Spinal cord (tissue), 9 donors: ENCODE measurements at regions not wholly inside any gene's neighbourhood (a gene's known extent, or its start where the extent isn't known, plus 50 kb on each side); places are given as distances from the start of the nearest gene placed in this dataset.
"Not testable (repeated sequence)": the region's sequence is repeated elsewhere in the genome, so short reads cannot be mapped to it uniquely, and the experiment has no call there.

ENCODE experiments used
- DNase-seq, 6 donors: peaks; one replicate each; pipeline versions ENCODE4 v3.0.0 to v3.0.0-alpha.2; 2013 to 2015; ENCODE audit warnings: low spot score in 6 of 6, low read depth in 4 of 6
- H3K27ac ChIP-seq: one replicate; pipeline ENCODE4 v1.5.1; 2013; ENCODE audit warnings: low read depth, low read length, control low read depth
- H3K27me3 ChIP-seq: one replicate; pipeline ENCODE4 v1.6.1; 2013; ENCODE audit warnings: low read length; ENCODE audit not compliant: control insufficient read depth, insufficient read depth
- H3K36me3 ChIP-seq: one replicate; pipeline ENCODE4 v1.6.1; 2013; ENCODE audit warnings: low read length; ENCODE audit not compliant: control insufficient read depth, insufficient read depth
- H3K4me1 ChIP-seq: one replicate; pipeline ENCODE4 v1.6.1; 2013; ENCODE audit warnings: low read length; ENCODE audit not compliant: control insufficient read depth, insufficient read depth
- H3K4me3 ChIP-seq: one replicate; pipeline ENCODE4 v1.5.1; 2013; ENCODE audit warnings: low read depth, low read length, control low read depth
- H3K9me3 ChIP-seq: one replicate; pipeline ENCODE4 v1.6.1; 2013; ENCODE audit warnings: low read length; ENCODE audit not compliant: control insufficient read depth, insufficient read depth
- WGBS: methylation state at CpG from one replicate; pipeline ENCODE4 v1.1.5; 2013; ENCODE audit warnings: missing lambda C conversion rate; ENCODE audit not compliant: insufficient coverage; 5-methylcytosine and 5-hydroxymethylcytosine counted together
- donor health status: healthy.

- H3K27ac ChIP-seq = no peak overlapping the region
- no peak overlapping the region for H3K4me3 ChIP-seq
- no peaks in the 10 kb centered on the region for H3K4me1 ChIP-seq
- H3K27me3 ChIP-seq = no peaks in the 10 kb centered on the region
- no peaks in the 10 kb centered on the region for H3K9me3 ChIP-seq
- H3K36me3 ChIP-seq = no peaks in the 10 kb centered on the region
- no CpG with 5 or more reads among the region's 1 CpG for WGBS
- no peak for DNase-seq
Observed at GRCh38 chr6:85344996-85345395, 104.9 kb upstream of the NT5E start.

GRCh38 chr6:85343428-85343827 is 106.5 kb upstream of the NT5E start:
- Histone ChIP-seq H3K27me3 (no peaks in the 10 kb centered on the region), H3K27ac (no peak overlapping the region), H3K4me3 (no peak overlapping the region), H3K4me1 (no peaks in the 10 kb centered on the region), H3K9me3 (no peaks in the 10 kb centered on the region), H3K36me3 (no peaks in the 10 kb centered on the region)
- no peak for DNase-seq
- no CpG with 5 or more reads among the region's 1 CpG for WGBS

DNA sequence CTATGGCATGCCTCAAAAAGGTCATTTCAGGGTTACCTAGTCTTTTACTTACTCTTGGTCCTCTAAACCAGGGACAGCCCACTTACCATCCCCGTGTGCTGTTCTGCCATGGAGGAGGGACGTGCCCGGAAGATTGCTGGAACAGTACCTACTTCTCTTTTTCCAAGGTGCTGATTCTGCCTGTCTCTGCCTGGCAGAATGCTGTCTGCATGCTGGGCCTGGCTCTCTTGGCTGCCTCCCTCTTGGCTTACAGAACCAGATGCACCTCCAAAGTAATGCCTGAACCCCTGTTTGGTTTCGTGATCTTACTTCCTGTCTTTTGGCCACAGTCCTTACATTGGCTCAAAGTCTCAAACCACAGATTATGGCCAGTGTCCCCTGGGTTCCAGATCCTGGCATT is 120.7 kb upstream of the NT5E start:
- Histone ChIP-seq H3K36me3 (no peaks in the 10 kb centered on the region), H3K4me3 (no peak overlapping the region), H3K4me1 (no peaks in the 10 kb centered on the region), H3K27me3 (no peaks in the 10 kb centered on the region), H3K9me3 (no peaks in the 10 kb centered on the region), H3K27ac (no peak overlapping the region)
- DNase-seq = no peak
- WGBS = 89% methylated on average over 4 of the region's 4 CpGs

DNA sequence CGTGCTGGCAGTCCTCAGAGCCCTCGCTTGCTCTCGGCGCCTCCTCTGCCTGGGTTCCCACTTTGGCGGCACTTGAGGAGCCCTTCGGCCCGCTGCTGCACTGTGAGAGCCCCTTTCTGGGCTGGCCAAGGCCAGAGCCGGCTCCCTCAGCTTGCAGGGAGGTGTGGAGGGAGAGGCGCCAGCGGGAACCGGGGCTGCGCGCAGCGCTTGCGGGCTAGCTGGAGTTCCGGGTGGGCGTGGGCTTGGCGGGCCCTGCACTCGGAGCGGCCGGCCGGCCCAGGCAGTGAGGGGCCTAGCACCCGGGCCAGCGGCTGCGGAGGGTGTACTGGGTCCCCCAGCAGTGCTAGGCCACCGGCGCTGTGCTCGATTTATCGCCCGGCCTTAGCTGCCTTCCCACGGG is 124.1 kb upstream of the NT5E start:
- DNase-seq, H3K4me3 ChIP-seq, H3K4me1 ChIP-seq, H3K9me3 ChIP-seq, H3K27me3 ChIP-seq, H3K27ac ChIP-seq, H3K36me3 ChIP-seq: not testable (repeated sequence)
- WGBS = 94% methylated on average over 31 of the region's 31 CpGs

DNA sequence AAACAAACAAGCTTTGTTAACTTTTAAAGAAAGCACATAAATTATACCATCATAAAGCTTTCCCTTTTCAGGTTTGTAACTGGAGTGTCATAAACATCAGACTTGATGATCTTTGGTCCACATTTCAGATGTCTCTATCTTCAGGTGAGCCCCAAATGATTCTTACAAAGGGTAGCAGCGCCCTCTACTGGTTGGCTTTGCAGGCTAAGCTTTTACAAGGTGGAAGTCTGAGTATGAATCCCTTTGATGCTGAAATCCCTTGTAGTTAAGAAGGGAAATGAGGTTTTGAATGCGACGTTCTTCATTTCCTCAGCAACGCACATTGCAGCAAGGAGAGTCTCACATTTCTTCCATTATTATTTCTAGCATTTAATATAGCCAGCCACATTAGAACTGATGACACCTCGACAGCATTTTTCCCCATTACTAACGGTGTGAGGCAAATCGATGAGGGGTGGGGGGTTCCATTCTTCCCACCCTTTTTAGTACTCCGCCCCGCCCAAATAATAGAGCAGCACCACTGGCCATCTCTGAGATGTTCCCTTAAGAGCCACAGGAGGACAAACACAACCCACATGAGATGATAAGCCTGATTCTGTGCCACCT is 126.3 kb upstream of the NT5E start:
- Histone ChIP-seq H3K27me3 (no peaks in the 10 kb centered on the region), H3K36me3 (no peaks in the 10 kb centered on the region), H3K4me3 (no peak overlapping the region), H3K27ac (no peak overlapping the region), H3K9me3 (no peaks in the 10 kb centered on the region), H3K4me1 (no peaks in the 10 kb centered on the region)
- peak; percentile 64 to 97 (median 86) for DNase-seq
- WGBS = 44% methylated on average over 3 of the region's 9 CpGs

- Histone ChIP-seq H3K27ac (no peak overlapping the region), H3K4me3 (no peak overlapping the region), H3K27me3 (no peaks in the 10 kb centered on the region), H3K36me3 (no peaks in the 10 kb centered on the region), H3K4me1 (no peaks in the 10 kb centered on the region), H3K9me3 (peaks cover 7% of the 10 kb centered on the region)
- no peak for DNase-seq
- WGBS = 0% methylated on average over 1 of the region's 2 CpGs
Observed at GRCh38 chr6:85322446-85323105, 127.3 kb upstream of the NT5E start.

DNA sequence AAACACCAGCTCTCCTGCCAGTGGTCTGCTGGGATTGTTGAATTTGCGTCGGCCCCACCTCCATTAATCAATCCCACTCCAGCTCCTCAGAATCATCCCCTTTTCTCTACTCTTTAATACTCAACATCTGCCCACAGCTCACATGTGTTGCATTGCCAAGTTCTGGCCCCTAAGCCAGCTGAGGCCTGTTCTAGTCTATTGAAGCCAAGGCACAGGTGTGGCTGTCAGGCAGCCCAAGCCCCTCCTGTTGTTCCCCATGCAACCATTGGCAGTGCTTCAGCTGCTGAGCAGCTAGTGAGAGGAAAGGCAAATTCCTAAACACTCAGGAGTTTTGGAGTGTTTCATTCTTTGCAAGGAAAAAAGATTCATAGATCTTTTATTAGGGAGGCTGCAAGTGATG is 128.0 kb upstream of the NT5E start:
- no peaks in the 10 kb centered on the region for H3K27me3 ChIP-seq
- peaks cover 7% of the 10 kb centered on the region for H3K9me3 ChIP-seq
- H3K4me1 ChIP-seq = no peaks in the 10 kb centered on the region
- no peak overlapping the region for H3K4me3 ChIP-seq
- no peak for DNase-seq
- H3K27ac ChIP-seq = no peak overlapping the region
- no peaks in the 10 kb centered on the region for H3K36me3 ChIP-seq
- 81% methylated on average over 2 of the region's 2 CpGs for WGBS

DNA sequence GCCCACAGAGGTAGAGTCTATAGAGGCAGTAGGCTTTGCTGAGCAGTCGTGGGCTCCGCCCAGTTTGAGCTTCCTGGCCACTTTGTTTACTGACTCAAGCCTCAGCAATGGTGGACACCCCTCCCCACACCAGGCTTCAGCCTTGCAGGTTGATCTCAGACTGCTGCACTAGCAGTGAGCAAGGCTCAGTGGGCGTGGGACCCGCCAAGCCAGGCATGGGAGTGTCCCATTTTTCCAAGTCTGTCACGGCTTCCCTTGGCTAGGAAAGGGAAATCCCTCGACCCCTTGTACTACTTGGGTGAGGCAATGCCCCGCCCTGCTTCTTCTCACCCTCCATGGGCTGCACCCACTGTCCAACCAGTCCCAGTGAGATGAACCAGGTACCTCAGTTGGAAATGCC is 135.3 kb upstream of the NT5E start:
- Histone ChIP-seq H3K4me1 (no peaks in the 10 kb centered on the region), H3K27me3 (no peaks in the 10 kb centered on the region), H3K36me3 (no peaks in the 10 kb centered on the region), H3K27ac (no peak overlapping the region), H3K4me3 (no peak overlapping the region), H3K9me3 (peaks cover 7% of the 10 kb centered on the region)
- WGBS = 82% methylated on average over 7 of the region's 7 CpGs
- no peak for DNase-seq

- no peaks in the 10 kb centered on the region for H3K9me3 ChIP-seq
- no peaks in the 10 kb centered on the region for H3K4me1 ChIP-seq
- no peaks in the 10 kb centered on the region for H3K36me3 ChIP-seq
- H3K27me3 ChIP-seq = no peaks in the 10 kb centered on the region
- DNase-seq = no peak
- H3K27ac ChIP-seq = no peak overlapping the region
- H3K4me3 ChIP-seq = no peak overlapping the region
- WGBS = 92% methylated on average over 2 of the region's 3 CpGs
Observed at GRCh38 chr6:85300581-85300980, 149.3 kb upstream of the NT5E start.

DNA sequence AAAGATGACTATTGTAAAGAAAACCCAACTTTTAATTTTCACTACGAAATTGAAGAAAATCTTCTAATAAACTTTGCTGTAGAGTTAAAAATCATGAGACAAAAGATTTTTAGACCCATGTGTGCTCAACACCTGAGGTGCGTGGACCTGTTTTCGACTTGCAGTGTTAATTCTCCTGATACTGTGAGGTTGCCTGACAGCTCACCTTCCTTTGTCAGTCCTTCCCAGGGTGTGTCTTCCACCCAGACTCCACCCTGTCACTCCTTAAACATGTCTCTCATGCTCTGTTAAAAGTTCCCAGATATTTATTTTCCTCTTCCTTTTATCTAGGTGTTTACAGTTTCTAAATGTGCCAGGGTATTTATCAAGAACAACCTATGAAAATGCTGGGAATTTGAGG is 151.3 kb upstream of the NT5E start:
- WGBS = 91% methylated on average over 2 of the region's 3 CpGs
- Histone ChIP-seq H3K27me3 (no peaks in the 10 kb centered on the region), H3K36me3 (no peaks in the 10 kb centered on the region), H3K4me3 (no peak overlapping the region), H3K27ac (no peak overlapping the region), H3K9me3 (no peaks in the 10 kb centered on the region), H3K4me1 (no peaks in the 10 kb centered on the region)
- DNase-seq = no peak
